Right lobe of liver (tissue), 6 donors: ENCODE measurements at regions not wholly inside any gene's neighbourhood (a gene's known extent, or its start where the extent isn't known, plus 50 kb on each side); places are given as distances from the start of the nearest gene placed in this dataset.

Experiments used
- ATAC-seq, 4 donors: fragments of 200-7000 bp; cut with Tn5 transposase; one replicate each; pipeline ENCODE4 v1.9.1; 2020; ENCODE audit warnings: mild to moderate bottlenecking in 4 of 4, moderate library complexity in 4 of 4
- DNase-seq, 3 donors: peaks; one replicate each; pipeline ENCODE4 v3.0.0-alpha.2; 2020
- H3K27ac ChIP-seq, 3 donors: fragments of 200-600 bp; one replicate each; pipeline ENCODE4 v1.8.0; 2022
- H3K27me3 ChIP-seq, 2 donors: fragments of 200-600 bp; one replicate each; pipeline ENCODE4 v1.8.0; 2022
- H3K36me3 ChIP-seq, 4 donors: fragments of 200-600 bp; sonication (generic) in 1 of 4; one replicate each; pipeline versions ENCODE4 v1.5.1 to v1.8.0; 2017 to 2022; ENCODE audit warnings: control low read depth in 1 of 4
- H3K4me1 ChIP-seq, 4 donors: fragments of 200-600 bp; sonication (generic) in 1 of 4; one replicate each; pipeline versions ENCODE4 v1.5.1 to v1.8.0; 2017 to 2022; ENCODE audit warnings: control low read depth in 1 of 4
- H3K4me3 ChIP-seq, 3 donors: fragments of 200-600 bp; one replicate each; pipeline ENCODE4 v1.8.0; 2022
- H3K9me3 ChIP-seq, 4 donors: fragments of 200-600 bp; sonication (generic) in 1 of 4; one replicate each; pipeline versions ENCODE4 v1.5.1 to v1.8.0; 2017 to 2022; ENCODE audit warnings: control low read depth in 1 of 4
- POLR2A ChIP-seq: fragments of 450-650 bp; IDR thresholded peaks from one replicate; pipeline ENCODE4 v1.6.1; 2017; ENCODE audit warnings: antibody characterized with exemption, mild to moderate bottlenecking
- WGBS: methylation state at CpG from one replicate; pipeline ENCODE4 v1.1.6; 2018; ENCODE audit warnings: low coverage, low lambda C conversion rate; ENCODE audit not compliant: insufficient coverage; ENCODE audit errors: missing lambda C conversion rate; 5-methylcytosine and 5-hydroxymethylcytosine counted together
- intact Hi-C, 2 donors: fragments of 100-400 bp; cut with DNase I; formaldehyde crosslinking; loops; one replicate each; pipeline versions ENCODE4 v1.11.2 to v1.14.1; 2022
- TF ChIP-seq, protein P1 (sequence below), 4 donors: fragments of 200-600 bp in 3 of 4; fragments of 450-650 bp in 1 of 4; IDR thresholded peaks; one replicate each; pipeline versions ENCODE4 v1.5.1 to v1.8.0; 2016 to 2022; ENCODE audit warnings: antibody characterized with exemption in 4 of 4, mild to moderate bottlenecking in 2 of 4
- donor health status: DM: no; HTN: yes; CAD: no.
- donor health status: DM: no; HTN: no; CAD: no.
- donor health status: DM: no; HTN: no; CAD: no.
- donor health status: DM: no; HTN: yes; CAD: no.
- donor health status: DM: no; HTN: yes; CAD: no.

DNA sequence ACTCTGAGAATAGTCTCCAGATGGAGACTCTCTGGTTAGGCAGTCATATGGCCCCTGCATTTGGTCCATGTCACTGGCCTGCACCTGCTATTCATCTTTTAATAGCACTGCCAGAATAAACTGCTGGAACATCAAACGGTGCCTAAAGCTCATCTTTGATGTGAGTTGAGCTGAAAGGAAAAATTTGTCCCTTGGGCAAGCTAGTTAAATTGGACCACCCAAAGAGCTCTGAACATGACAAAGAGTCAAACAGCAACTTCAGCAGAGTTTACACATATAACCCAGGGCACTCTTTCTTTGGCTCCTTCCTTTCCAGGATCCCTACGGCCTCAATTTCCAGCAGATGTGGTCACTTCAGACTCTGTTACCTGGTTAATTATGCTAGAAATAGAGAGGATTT is 269.9 kb downstream of the RPL10L start:
- no peaks in the 10 kb centered on the region for H3K27me3 ChIP-seq
- intact Hi-C loops: no loop called here
- ATAC-seq (no peak), DNase-seq (no peak)
- H3K36me3 ChIP-seq: no peaks in the 10 kb centered on the region
- no peak overlapping the region for H3K4me3 ChIP-seq
- H3K9me3 ChIP-seq: no peaks in the 10 kb centered on the region
- H3K27ac ChIP-seq: no peak overlapping the region
- 40% methylated on average over 2 of the region's 2 CpGs for WGBS
- no peak for TF ChIP-seq POLR2A
- TF ChIP-seq, protein P1, sequence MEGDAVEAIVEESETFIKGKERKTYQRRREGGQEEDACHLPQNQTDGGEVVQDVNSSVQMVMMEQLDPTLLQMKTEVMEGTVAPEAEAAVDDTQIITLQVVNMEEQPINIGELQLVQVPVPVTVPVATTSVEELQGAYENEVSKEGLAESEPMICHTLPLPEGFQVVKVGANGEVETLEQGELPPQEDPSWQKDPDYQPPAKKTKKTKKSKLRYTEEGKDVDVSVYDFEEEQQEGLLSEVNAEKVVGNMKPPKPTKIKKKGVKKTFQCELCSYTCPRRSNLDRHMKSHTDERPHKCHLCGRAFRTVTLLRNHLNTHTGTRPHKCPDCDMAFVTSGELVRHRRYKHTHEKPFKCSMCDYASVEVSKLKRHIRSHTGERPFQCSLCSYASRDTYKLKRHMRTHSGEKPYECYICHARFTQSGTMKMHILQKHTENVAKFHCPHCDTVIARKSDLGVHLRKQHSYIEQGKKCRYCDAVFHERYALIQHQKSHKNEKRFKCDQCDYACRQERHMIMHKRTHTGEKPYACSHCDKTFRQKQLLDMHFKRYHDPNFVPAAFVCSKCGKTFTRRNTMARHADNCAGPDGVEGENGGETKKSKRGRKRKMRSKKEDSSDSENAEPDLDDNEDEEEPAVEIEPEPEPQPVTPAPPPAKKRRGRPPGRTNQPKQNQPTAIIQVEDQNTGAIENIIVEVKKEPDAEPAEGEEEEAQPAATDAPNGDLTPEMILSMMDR (IDR thresholded peaks at IDR 0.05): no peak
- H3K4me1 ChIP-seq: no peaks in the 10 kb centered on the region

GRCh38 chr14:46378248-46378647 is 273.3 kb downstream of the RPL10L start:
- no peaks in the 10 kb centered on the region for H3K4me1 ChIP-seq
- intact Hi-C loops: no loop called here
- no peak overlapping the region for H3K27ac ChIP-seq
- ATAC-seq: no peak
- no peaks in the 10 kb centered on the region for H3K27me3 ChIP-seq
- 76% methylated on average over 5 of the region's 5 CpGs for WGBS
- no peaks in the 10 kb centered on the region for H3K9me3 ChIP-seq
- no peaks in the 10 kb centered on the region for H3K36me3 ChIP-seq
- TF ChIP-seq, protein P1 (IDR thresholded peaks at IDR 0.05): no peak
- TF ChIP-seq POLR2A: no peak
- DNase-seq: no peak
- no peak overlapping the region for H3K4me3 ChIP-seq

- no peaks in the 10 kb centered on the region for H3K9me3 ChIP-seq
- ATAC-seq: no peak
Measured at GRCh38 chr14:46377305-46377704, 274.3 kb downstream of the RPL10L start.

GRCh38 chr14:46369391-46369790 is 282.2 kb downstream of the RPL10L start:
- Histone ChIP-seq H3K27ac (no peak overlapping the region), H3K27me3 (no peaks in the 10 kb centered on the region), H3K4me3 (no peak overlapping the region), H3K4me1 (no peaks in the 10 kb centered on the region), H3K36me3 (no peaks in the 10 kb centered on the region), H3K9me3 (no peaks in the 10 kb centered on the region)
- intact Hi-C loops: no loop called here
- no peak for TF ChIP-seq POLR2A
- TF ChIP-seq, protein P1 (IDR thresholded peaks at IDR 0.05): no peak
- ATAC-seq (no peak), DNase-seq (no peak)

More at GRCh38 chr14:46377305-46377704, 274.3 kb downstream of the RPL10L start:
- peak in 1 of 3 donors; percentile 19 for DNase-seq
- Histone ChIP-seq H3K27ac (no peak overlapping the region), H3K27me3 (no peaks in the 10 kb centered on the region), H3K36me3 (no peaks in the 10 kb centered on the region), H3K4me1 (no peaks in the 10 kb centered on the region), H3K4me3 (no peak overlapping the region)
- intact Hi-C loops: no loop called here
- WGBS: 33% methylated on average over 2 of the region's 3 CpGs
- TF ChIP-seq POLR2A: no peak
- TF ChIP-seq, protein P1 (IDR thresholded peaks at IDR 0.05): no peak

DNA sequence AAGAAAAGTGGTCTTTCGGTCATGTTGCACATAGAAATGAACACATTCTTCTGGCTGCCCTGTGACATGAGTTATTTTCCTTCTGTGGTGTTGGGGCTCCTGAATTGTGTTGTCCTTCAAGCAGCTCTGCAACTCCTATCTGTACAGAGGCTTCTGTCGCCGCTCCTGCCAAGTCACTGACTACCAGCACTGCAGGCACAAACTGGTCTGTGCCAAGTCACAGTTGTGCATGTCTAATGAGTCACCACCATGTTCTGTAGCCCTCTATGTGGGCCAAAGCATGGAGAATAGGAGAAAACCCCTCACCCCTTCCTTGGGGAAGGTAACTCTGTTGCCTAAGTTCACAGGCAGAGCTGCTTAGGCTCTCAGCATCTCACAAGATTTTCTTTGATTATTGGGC is 283.3 kb downstream of the RPL10L start:
- 38% methylated on average over 2 of the region's 3 CpGs for WGBS
- no peaks in the 10 kb centered on the region for H3K4me1 ChIP-seq
- DNase-seq (no peak), ATAC-seq (no peak)
- H3K27me3 ChIP-seq: no peaks in the 10 kb centered on the region
- no peak for TF ChIP-seq POLR2A
- TF ChIP-seq, protein P1 (IDR thresholded peaks at IDR 0.05): no peak
- H3K27ac ChIP-seq: no peak overlapping the region
- intact Hi-C loops: no loop called here
- H3K4me3 ChIP-seq: no peak overlapping the region
- H3K36me3 ChIP-seq: no peaks in the 10 kb centered on the region
- H3K9me3 ChIP-seq: no peaks in the 10 kb centered on the region
